Gastroesophageal sphincter (tissue), 3 donors: ENCODE measurements at regions not wholly inside any gene's neighbourhood (a gene's known extent, or its start where the extent isn't known, plus 50 kb on each side); places are given as distances from the start of the nearest gene placed in this dataset.

Experiments
- CTCF ChIP-seq, 4 experiments: fragments of 200-600 bp in 2 of 4; fragments of 450-650 bp in 2 of 4; sonication (generic) in 1 of 4; IDR thresholded peaks; one replicate each; pipeline ENCODE4 v1.5.1; 2017 to 2019; ENCODE audit warnings: antibody characterized with exemption in 4 of 4, mild to moderate bottlenecking in 2 of 4, moderate library complexity in 2 of 4
- POLR2A ChIP-seq, 2 donors: fragments of 450-650 bp; IDR thresholded peaks; one replicate each; pipeline ENCODE4 v1.6.1; 2017; ENCODE audit warnings: antibody characterized with exemption in 2 of 2, mild to moderate bottlenecking in 2 of 2, moderate library complexity in 1 of 2
- POLR2AphosphoS5 ChIP-seq: sonication (generic); formaldehyde crosslinking; IDR thresholded peaks from one replicate; pipeline ENCODE4 v1.6.1; 2017; ENCODE audit warnings: antibody characterized with exemption

- TF ChIP-seq CTCF (IDR thresholded peaks at IDR 0.05) (no peak), POLR2A (IDR thresholded peaks at IDR 0.05) (no peak), POLR2AphosphoS5 (no peak)
Observed at GRCh38 chr6:50120300-50120699, 70.6 kb upstream of the DEFB112 start.
